ENCODE measurements at regions not wholly inside any gene's neighbourhood (a gene's known extent, or its start where the extent isn't known, plus 50 kb on each side); places are given as distances from the start of the nearest gene placed in this dataset.

GRCh38 chr12:25041006-25041741, 92.3 kb upstream of the BCAT1 start (continued):
- TF ChIP-seq RERE (CRISPR knock-in tag; IDR thresholded peaks at IDR 0.05; ENCODE audit: low read depth) (no peak), ZNF33A (CRISPR knock-in tag; IDR thresholded peaks at IDR 0.05; ENCODE audit: borderline replicate concordance) (no peak), REL (CRISPR knock-in tag; conservative IDR thresholded peaks at IDR 0.05) (no peak), IRF2 (CRISPR knock-in tag; IDR thresholded peaks at IDR 0.05) (no peak), JUND (CRISPR knock-in tag; IDR thresholded peaks at IDR 0.05) (no peak), CC2D1A (CRISPR knock-in tag; IDR thresholded peaks at IDR 0.05) (no peak), ATF5 (CRISPR knock-in tag; IDR thresholded peaks at IDR 0.05; ENCODE audit: low read depth) (no peak)

Measured in HepG2 (cell line).